Stimulated activated CD8-positive, alpha-beta memory T cell treated with anti-CD3 and anti-CD28 coated beads, Interleukin-4, amount 100 ng/mL, for 24 hours (primary cell): ENCODE measurements at regions not wholly inside any gene's neighbourhood (a gene's known extent, or its start where the extent isn't known, plus 50 kb on each side); places are given as distances from the start of the nearest gene placed in this dataset.
"Not testable (repeated sequence)": the region's sequence is repeated elsewhere in the genome, so short reads cannot be mapped to it uniquely, and the experiment has no call there.

Experiments
- DNase-seq: peaks from one replicate; pipeline ENCODE4 v3.0.0-alpha.2; 2020; ENCODE audit warnings: low read depth

DNA sequence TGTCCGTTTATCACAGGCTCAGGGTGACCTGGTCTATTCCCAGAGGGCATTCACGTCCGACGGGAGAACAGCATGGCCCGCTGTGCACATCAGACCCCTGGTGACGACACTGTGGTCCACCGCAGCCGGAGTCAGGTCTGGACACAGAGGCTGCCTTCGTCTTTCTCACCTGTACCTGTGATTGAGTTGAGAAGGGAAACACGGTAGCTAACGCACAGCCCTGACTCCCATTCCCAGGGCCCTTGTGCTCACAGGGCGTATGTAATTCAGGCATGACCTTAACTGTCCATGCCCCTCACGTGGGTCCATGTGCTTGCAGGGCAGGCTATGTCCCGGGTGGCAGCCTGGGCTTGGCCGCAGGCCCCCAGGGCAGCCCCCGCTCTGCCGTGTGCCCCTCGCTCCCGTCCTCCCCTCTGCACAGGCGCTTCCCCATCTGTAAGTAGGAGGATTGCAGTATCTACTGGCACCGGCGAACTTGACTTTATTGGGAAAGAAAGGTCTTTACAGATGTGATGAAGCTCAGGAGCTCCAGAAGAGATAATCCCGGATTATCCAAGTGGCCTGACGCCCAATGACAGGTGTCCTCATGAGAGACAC is 221.3 kb upstream of the TCERG1L start:
- DNase-seq = no peak

DNA sequence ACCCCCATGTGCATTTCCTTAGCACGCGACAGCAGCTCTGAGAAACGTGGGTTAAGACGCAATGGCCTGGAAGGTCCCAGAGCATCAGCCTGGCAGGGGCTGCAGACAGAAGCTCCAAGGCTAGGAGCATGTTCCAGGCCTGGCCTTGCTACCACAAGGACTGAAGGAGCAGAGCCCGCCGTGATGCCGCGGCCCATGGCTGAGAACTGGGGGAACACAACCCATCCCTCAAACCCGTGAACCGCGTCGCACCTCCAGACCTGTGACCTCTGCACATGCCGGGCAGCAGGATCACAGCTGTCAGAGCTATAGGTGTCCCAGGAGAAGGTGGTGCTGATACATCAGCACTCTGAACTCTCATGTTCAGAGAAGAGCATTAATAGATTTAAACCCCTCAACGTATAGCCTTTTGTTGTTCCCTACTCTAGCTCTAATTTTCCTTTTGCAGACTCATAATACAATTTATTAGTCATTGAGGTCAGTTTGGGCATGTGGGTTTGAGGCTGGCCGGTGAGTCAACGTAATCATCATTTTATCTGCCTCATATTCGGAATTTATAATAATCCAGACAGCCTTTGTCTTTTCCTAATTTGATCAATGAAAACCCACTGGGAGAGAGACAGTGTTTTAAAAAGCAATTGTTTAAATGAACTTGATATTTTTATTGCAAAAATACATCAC is 222.5 kb upstream of the TCERG1L start:
- no peak for DNase-seq

- no peak for DNase-seq
Measured at GRCh38 chr10:131534836-131535235, 223.3 kb upstream of the TCERG1L start.

DNA sequence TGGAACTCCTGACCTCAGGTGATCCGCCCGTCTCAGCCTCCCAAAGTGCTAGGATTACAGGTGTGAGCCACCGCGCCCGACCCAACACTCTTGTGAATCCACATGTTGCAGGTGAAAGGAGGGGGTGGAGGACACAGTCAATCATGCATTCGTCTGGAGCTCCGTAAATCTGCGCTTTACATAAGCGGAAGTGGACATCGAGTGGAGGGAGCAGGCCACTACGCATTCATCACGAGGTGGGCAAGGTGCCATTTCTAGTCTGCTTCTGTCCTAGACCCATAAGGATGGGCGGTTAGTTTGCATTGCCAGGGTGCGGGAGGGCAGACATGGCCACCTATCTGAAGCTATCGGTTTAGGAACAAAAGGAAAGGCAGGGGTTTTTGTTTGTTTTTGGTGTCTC is 225.2 kb upstream of the TCERG1L start:
- DNase-seq = no peak

- DNase-seq = no peak
Measured at GRCh38 chr10:131537281-131537680, 225.8 kb upstream of the TCERG1L start.

GRCh38 chr10:131544495-131544894 is 233.0 kb upstream of the TCERG1L start:
- DNase-seq = no peak

DNA sequence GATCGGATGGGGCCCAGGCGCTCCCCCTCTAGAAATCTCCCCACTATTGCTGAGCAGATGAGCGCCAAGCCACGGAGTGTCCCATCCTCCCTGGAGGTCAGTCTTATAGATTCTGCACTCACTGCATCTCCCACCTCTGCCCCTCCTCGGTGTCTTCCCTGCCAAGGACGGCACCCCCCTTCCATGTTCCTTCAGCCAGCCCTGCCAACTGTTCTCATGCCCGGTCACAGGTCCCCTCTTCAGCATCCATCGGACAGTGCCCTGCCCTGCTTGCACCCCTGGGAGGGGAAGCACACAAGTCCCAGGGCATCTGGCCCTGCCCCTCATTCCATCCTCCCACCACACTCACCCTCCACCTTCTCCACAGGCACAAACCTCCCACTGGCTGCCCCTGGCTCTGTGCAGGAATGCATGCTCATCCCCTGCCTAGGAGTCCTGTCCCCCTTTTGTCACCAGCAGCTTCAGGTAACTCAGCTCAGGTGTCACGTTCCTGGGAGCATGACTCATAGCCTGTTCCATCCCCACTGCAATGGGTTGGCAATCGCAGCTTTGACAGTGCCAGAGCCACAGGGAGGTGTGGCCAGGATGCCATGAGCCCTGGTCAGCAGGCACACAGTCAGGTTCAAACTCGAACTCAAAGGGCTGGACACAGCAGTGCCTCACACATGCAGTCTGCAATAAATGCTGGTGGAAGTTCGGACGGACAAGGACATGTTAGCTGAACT is 234.7 kb upstream of the TCERG1L start:
- no peak for DNase-seq

- DNase-seq = no peak
Measured at GRCh38 chr10:131547129-131547799, 235.7 kb upstream of the TCERG1L start.

- DNase-seq = no peak
Measured at GRCh38 chr10:131548176-131548575, 236.7 kb upstream of the TCERG1L start.

GRCh38 chr10:131549116-131549515 is 237.6 kb upstream of the TCERG1L start:
- no peak for DNase-seq

DNA sequence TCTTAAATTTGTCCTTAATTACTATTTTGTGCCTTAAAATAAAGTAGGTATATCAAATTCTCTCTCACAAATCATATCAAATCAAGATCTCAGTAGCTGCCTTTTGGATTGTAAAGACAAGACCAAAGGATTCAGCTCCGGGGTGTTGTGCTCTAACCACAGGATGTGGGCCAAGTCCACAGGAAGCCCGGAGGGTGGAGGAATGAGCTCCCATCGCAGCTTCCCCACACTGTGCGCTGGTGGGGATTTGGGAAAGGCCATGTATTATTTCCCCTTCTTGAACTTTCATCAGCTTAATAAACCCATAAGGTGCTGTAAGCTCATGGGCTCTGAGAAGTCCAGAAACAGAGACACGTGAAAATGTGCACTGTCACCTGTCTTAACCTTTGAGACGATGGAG is 241.6 kb upstream of the TCERG1L start:
- DNase-seq = no peak

GRCh38 chr10:131553581-131553980 is 242.1 kb upstream of the TCERG1L start:
- no peak for DNase-seq

- DNase-seq = no peak
Measured at GRCh38 chr10:131554821-131555220, 243.3 kb upstream of the TCERG1L start.

DNA sequence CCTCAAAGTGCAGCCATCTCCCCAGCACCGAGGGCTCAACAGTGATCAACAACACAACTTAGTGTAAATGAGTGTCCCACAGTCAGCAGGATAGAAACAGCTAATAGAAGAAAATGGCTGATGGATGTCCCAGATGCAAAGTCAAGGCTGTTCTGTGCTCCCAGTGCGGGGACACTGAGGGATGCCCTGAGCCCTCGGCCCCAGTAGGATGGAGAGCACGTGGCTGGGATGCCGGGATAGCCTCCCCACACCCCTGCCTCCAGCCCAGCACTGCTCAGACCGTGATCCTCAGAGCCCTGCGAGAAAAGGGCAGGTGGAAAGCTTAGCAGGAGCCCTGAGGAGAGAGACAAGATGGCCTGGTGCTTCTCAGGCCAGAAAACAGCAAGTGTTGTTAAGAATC is 243.9 kb upstream of the TCERG1L start:
- DNase-seq = no peak

DNA sequence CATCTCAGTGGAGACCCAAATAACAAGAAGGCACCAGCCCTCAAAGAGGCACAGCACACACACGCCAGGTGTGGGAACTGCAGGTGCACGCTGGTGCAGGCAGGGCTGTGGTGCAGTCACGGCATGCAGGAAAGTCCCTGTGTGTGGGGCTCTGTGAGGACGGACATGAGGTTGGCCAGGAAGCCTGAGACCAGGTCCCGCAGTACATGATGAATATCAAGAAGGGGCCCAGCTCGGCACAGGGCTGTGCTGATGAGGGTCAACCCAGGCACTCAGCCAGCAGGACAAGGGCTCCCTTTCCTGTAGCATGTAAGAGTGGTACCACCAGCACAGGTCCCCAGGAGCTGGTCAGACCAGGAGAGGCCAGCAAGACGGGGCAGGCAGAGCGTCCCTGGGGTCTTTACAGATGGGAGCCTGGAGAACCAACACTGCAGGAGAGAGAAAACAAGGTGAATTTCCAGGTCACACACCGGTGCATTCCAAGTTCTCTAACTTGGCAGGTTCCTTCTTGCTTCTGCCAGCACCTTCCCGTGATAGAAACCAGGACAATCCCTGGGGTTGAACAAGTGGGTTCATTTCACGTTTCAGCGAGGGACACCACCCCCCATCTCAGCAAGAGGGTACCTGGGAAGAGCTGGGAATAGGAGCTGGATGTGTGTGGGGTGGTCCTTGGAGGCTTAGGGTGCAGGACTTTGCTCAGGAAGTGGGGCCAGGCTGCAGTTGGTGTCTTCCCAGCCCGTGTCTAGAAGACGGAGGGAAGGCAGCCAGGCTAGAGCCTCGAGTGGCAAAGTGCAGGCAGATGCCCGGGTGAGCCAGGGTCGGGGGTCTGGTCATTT is 244.8 kb upstream of the TCERG1L start:
- no peak for DNase-seq

- DNase-seq = no peak
Measured at GRCh38 chr10:131556897-131557495, 245.5 kb upstream of the TCERG1L start.

DNA sequence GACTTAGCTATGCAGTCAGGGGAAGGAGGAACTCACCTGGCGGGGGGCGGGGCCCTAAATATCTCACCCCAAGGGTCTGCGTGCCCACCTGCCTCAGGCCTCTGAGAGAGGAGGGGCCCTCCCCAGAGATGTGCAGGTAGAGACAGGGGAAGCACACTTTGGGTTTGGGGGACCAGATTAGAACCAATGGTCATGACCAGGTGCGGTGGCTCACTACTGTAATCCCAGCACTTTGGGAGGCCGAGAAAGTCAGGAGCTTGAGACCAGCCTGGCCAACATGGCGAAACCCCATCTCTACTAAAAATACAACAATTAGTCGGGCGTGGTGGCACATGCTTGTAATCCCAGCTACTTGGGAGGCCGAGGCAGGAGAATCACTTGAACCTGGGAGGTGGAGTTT is 246.4 kb upstream of the TCERG1L start:
- DNase-seq = not testable (repeated sequence)

DNA sequence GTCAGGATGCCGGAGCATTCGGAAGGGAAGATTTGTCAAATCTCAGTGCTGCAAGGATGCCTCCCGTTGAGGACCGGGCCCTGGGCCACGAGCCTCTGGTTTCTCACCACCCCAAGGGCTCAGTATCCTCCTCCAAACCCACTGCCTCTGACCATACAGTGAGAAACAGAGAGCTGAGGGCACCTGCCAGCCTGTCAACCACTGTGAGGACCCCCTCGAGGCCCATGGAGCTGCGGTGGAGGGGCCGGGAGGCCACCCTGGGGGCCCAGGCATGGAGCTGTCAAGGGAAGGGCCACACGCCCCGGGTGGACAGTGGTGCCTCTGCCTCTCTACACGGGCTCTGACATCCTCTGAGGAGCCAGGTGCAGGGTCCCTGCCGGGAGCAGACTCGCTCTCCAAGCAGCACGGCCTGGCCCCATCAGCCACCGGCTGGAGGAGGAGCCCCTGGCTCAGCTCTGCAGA is 248.0 kb upstream of the TCERG1L start:
- no peak for DNase-seq

DNA sequence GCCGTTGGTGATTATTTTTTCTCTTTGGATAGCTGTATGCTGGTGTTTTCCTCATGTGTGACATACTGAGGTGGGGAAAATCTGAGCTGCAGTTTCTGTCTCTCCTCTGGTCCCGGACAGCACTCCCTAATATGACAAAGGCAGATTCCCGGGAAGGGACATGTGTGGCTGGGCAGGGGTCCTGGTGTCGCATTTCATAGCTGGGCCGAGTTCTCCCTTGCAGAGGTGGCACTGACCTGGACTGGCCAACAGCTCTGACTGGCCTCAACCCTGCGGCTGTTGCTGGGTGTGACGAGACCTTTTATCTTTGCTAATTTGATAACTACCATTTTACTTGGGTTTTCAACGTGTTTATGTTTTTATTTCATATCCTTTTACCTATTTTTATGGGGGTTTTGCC is 248.6 kb upstream of the TCERG1L start:
- DNase-seq = no peak

- DNase-seq = no peak
Measured at GRCh38 chr10:131560706-131561355, 249.3 kb upstream of the TCERG1L start.

GRCh38 chr10:131561897-131562296 is 250.4 kb upstream of the TCERG1L start:
- no peak for DNase-seq
